DOHH2 (cell line): ENCODE measurements at regions not wholly inside any gene's neighbourhood (a gene's known extent, or its start where the extent isn't known, plus 50 kb on each side); places are given as distances from the start of the nearest gene placed in this dataset.

Source experiments
- H3F3A ChIP-seq: fragments of 200-600 bp; sonication (generic), shearing (Covaris generic); 2 replicates; pipeline ENCODE4 v1.6.0; 2016; ENCODE audit warnings: antibody characterized with exemption, mild to moderate bottlenecking; ENCODE audit not compliant: control insufficient read depth, insufficient read depth
- H3K27ac ChIP-seq: fragments of 200-600 bp; sonication (generic); 2 replicates; pipeline ENCODE4 v1.5.1; 2014; ENCODE audit warnings: low read depth, mild to moderate bottlenecking, low read length, moderate library complexity
- H3K27me3 ChIP-seq: fragments of 200-600 bp; sonication (generic); 2 replicates; pipeline ENCODE4 v1.6.1; 2014; ENCODE audit warnings: mild to moderate bottlenecking, low read length, mixed read lengths; ENCODE audit not compliant: control insufficient read depth
- H3K36me3 ChIP-seq: fragments of 200-600 bp; sonication (generic); 2 replicates; pipeline ENCODE4 v1.6.1; 2014; ENCODE audit warnings: mild to moderate bottlenecking, low read length, moderate library complexity, mixed read lengths; ENCODE audit not compliant: control insufficient read depth
- H3K4me1 ChIP-seq: fragments of 200-600 bp; sonication (generic); 2 replicates; pipeline ENCODE4 v1.6.1; 2014; ENCODE audit warnings: mild to moderate bottlenecking, low read length, mixed read lengths; ENCODE audit not compliant: control insufficient read depth
- H3K4me2 ChIP-seq: fragments of 200-600 bp; sonication (generic); 2 replicates; pipeline ENCODE4 v1.6.0; 2014; ENCODE audit warnings: mild to moderate bottlenecking, low read length, moderate library complexity
- H3K4me3 ChIP-seq: fragments of 200-600 bp; sonication (generic); 2 replicates; pipeline ENCODE4 v1.5.1; 2014; ENCODE audit warnings: mild to moderate bottlenecking, low read length, mixed read lengths
- H3K79me2 ChIP-seq: fragments of 200-600 bp; sonication (generic); 2 replicates; pipeline ENCODE4 v1.6.1; 2014; ENCODE audit warnings: mild to moderate bottlenecking, low read length, mixed read lengths; ENCODE audit not compliant: control insufficient read depth
- H3K9me2 ChIP-seq: fragments of 200-600 bp; sonication (generic); replicated peaks from 2 replicates; pipeline ENCODE4 v1.6.1; 2014; ENCODE audit warnings: mild to moderate bottlenecking, low read length, mixed read lengths; ENCODE audit not compliant: control insufficient read depth
- H3K9me3 ChIP-seq: fragments of 200-600 bp; sonication (generic); 2 replicates; pipeline ENCODE4 v1.6.1; 2014; ENCODE audit warnings: antibody characterized with exemption, low read length, mixed read lengths; ENCODE audit not compliant: control insufficient read depth, insufficient read depth
- H4K20me1 ChIP-seq: fragments of 200-600 bp; sonication (generic); 2 replicates; pipeline ENCODE4 v1.6.0; 2014; ENCODE audit warnings: low read depth, mild to moderate bottlenecking, antibody characterized with exemption, low read length, moderate library complexity; ENCODE audit not compliant: control insufficient read depth, insufficient read depth
- CTCF ChIP-seq: fragments of 200-600 bp; sonication (generic); IDR thresholded peaks from one replicate; pipeline ENCODE4 v1.5.1; 2014; ENCODE audit warnings: antibody characterized with exemption, mild to moderate bottlenecking, low read depth, low read length; ENCODE audit not compliant: poor library complexity, severe bottlenecking
- EZH2phosphoT487 ChIP-seq: fragments of 200-600 bp; sonication (generic); IDR thresholded peaks from 2 replicates; pipeline ENCODE4 v1.6.1; 2017; ENCODE audit warnings: borderline replicate concordance, mild to moderate bottlenecking, antibody characterized with exemption, low read length, moderate library complexity, mixed read lengths

- Histone ChIP-seq H3K27ac (no peak overlapping the region), H3K27me3 (no peaks in the 10 kb centered on the region), H3K36me3 (no peaks in the 10 kb centered on the region), H3K4me2 (no peak overlapping the region), H3F3A (no peaks in the 10 kb centered on the region), H3K4me3 (no peak overlapping the region), H4K20me1 (no peaks in the 10 kb centered on the region), H3K9me2 (no peaks in the 10 kb centered on the region), H3K4me1 (no peaks in the 10 kb centered on the region), H3K79me2 (no peaks in the 10 kb centered on the region), H3K9me3 (no peaks in the 10 kb centered on the region)
- TF ChIP-seq CTCF (no peak), EZH2phosphoT487 (no peak)
Measured at GRCh38 chr9:135332979-135333748, 146.4 kb upstream of the PPP1R26 start.

- H3K4me3 ChIP-seq: no peak overlapping the region
- no peaks in the 10 kb centered on the region for H3K36me3 ChIP-seq
- H3K27me3 ChIP-seq: no peaks in the 10 kb centered on the region
- H3K9me3 ChIP-seq: no peaks in the 10 kb centered on the region
- TF ChIP-seq CTCF (no peak), EZH2phosphoT487 (no peak)
- H3F3A ChIP-seq: no peaks in the 10 kb centered on the region
- no peak overlapping the region for H3K4me2 ChIP-seq
- H3K79me2 ChIP-seq: no peaks in the 10 kb centered on the region
- H3K9me2 ChIP-seq: no peaks in the 10 kb centered on the region
- no peaks in the 10 kb centered on the region for H4K20me1 ChIP-seq
- no peaks in the 10 kb centered on the region for H3K4me1 ChIP-seq
- no peak overlapping the region for H3K27ac ChIP-seq
Measured at GRCh38 chr9:135334953-135335460, 144.6 kb upstream of the PPP1R26 start.

- H3K9me2 ChIP-seq: no peaks in the 10 kb centered on the region
- H3K27ac ChIP-seq: no peak overlapping the region
- no peaks in the 10 kb centered on the region for H3K79me2 ChIP-seq
- TF ChIP-seq CTCF: no peak
- no peak for TF ChIP-seq EZH2phosphoT487
- H3F3A ChIP-seq: no peaks in the 10 kb centered on the region
- no peaks in the 10 kb centered on the region for H3K36me3 ChIP-seq
- H3K4me1 ChIP-seq: no peaks in the 10 kb centered on the region
- no peak overlapping the region for H3K4me2 ChIP-seq
- no peak overlapping the region for H3K4me3 ChIP-seq
- no peaks in the 10 kb centered on the region for H3K27me3 ChIP-seq
- no peaks in the 10 kb centered on the region for H3K9me3 ChIP-seq
- H4K20me1 ChIP-seq: no peaks in the 10 kb centered on the region
Measured at GRCh38 chr9:135335691-135336181, 143.8 kb upstream of the PPP1R26 start.
